ENCODE measurements at regions not wholly inside any gene's neighbourhood (a gene's known extent, or its start where the extent isn't known, plus 50 kb on each side); places are given as distances from the start of the nearest gene placed in this dataset.

GRCh38 chr11:122599434-122599833, 56.1 kb upstream of the UBASH3B start:
- Histone ChIP-seq H3K9ac (ENCODE audit: low read depth in 1 of 2, low read length in 2 of 2) (no peak overlapping the region), H3K36me3 (ENCODE audit: control insufficient read depth in 4 of 4, insufficient read depth in 3 of 4, low read depth in 1 of 4, low read length in 3 of 4) (no peaks in the 10 kb centered on the region), H3K4me3 (ENCODE audit: low read depth in 1 of 3, low read length in 3 of 3) (no peak overlapping the region), H3K4me1 (ENCODE audit: control insufficient read depth in 4 of 4, insufficient read depth in 4 of 4, low read length in 3 of 4) (no peaks in the 10 kb centered on the region), H3K27me3 (ENCODE audit: control insufficient read depth in 4 of 4, insufficient read depth in 4 of 4, low read length in 3 of 4) (no peaks in the 10 kb centered on the region), H3K9me3 (ENCODE audit: control insufficient read depth in 4 of 4, low read length in 3 of 4) (no peaks in the 10 kb centered on the region), H3K27ac (ENCODE audit: low read depth in 1 of 2, low read length in 2 of 2) (no peak overlapping the region)
- TF ChIP-seq NR2F2 (IDR thresholded peaks at IDR 0.05) (no peak), EGR1 (IDR thresholded peaks at IDR 0.05; ENCODE audit: low read depth in 2 of 2) (no peak), HNF4A (conservative IDR thresholded peaks at IDR 0.05) (no peak), TAF1 (conservative IDR thresholded peaks at IDR 0.05) (no peak), SP1 (IDR thresholded peaks at IDR 0.05) (no peak), YY1 (IDR thresholded peaks at IDR 0.05) (no peak), HNF4G (IDR thresholded peaks at IDR 0.05) (no peak), MAX (IDR thresholded peaks at IDR 0.05) (no peak), ZBTB33 (IDR thresholded peaks at IDR 0.05) (no peak), FOXA2 (IDR thresholded peaks at IDR 0.05) (no peak), FOXA1 (IDR thresholded peaks at IDR 0.05) (no peak), RXRA (IDR thresholded peaks at IDR 0.05) (no peak), ATF3 (IDR thresholded peaks at IDR 0.05) (no peak), REST (IDR thresholded peaks at IDR 0.05) (no peak)
- DNase-seq (ENCODE audit: low spot score), result no peak

- DNase-seq (ENCODE audit: low spot score), result no peak
- 81% methylated on average over 3 of the region's 3 CpGs for WGBS
- H3K4me1 ChIP-seq (ENCODE audit: control insufficient read depth in 4 of 4, insufficient read depth in 4 of 4, low read length in 3 of 4), result no peaks in the 10 kb centered on the region
- no peaks in the 10 kb centered on the region for H3K27me3 ChIP-seq (ENCODE audit: control insufficient read depth in 4 of 4, insufficient read depth in 4 of 4, low read length in 3 of 4)
- H3K27ac ChIP-seq (ENCODE audit: low read depth in 1 of 2, low read length in 2 of 2), result no peak overlapping the region
- no peak overlapping the region for H3K9ac ChIP-seq (ENCODE audit: low read depth in 1 of 2, low read length in 2 of 2)
- TF ChIP-seq NR2F2 (IDR thresholded peaks at IDR 0.05), result no peak
- no peak for TF ChIP-seq HNF4G (IDR thresholded peaks at IDR 0.05)
- TF ChIP-seq REST (IDR thresholded peaks at IDR 0.05), result no peak
- no peak for TF ChIP-seq FOXA2 (IDR thresholded peaks at IDR 0.05)
- no peak for TF ChIP-seq HNF4A (conservative IDR thresholded peaks at IDR 0.05)
- no peak for TF ChIP-seq RXRA (IDR thresholded peaks at IDR 0.05)
- TF ChIP-seq EGR1 (IDR thresholded peaks at IDR 0.05; ENCODE audit: low read depth in 2 of 2), result no peak
- no peak for TF ChIP-seq CTCF (IDR thresholded peaks at IDR 0.05; ENCODE audit: low read depth, low read length, missing input control)
- no peak overlapping the region for H3K4me3 ChIP-seq (ENCODE audit: low read depth in 1 of 3, low read length in 3 of 3)
- no peaks in the 10 kb centered on the region for H3K9me3 ChIP-seq (ENCODE audit: control insufficient read depth in 4 of 4, low read length in 3 of 4)
- H3K36me3 ChIP-seq (ENCODE audit: control insufficient read depth in 4 of 4, insufficient read depth in 3 of 4, low read depth in 1 of 4, low read length in 3 of 4), result no peaks in the 10 kb centered on the region
Observed at GRCh38 chr11:122598971-122599370, 56.6 kb upstream of the UBASH3B start.
